K562 (cell line): ENCODE measurements at regions not wholly inside any gene's neighbourhood (a gene's known extent, or its start where the extent isn't known, plus 50 kb on each side); places are given as distances from the start of the nearest gene placed in this dataset.

Experiments used
- CREM ChIP-seq: IDR thresholded peaks from 2 replicates; pipeline ENCODE4 v1.6.1; 2014; ENCODE audit warnings: antibody characterized with exemption, low read depth
- DACH1 ChIP-seq: fragments of 450-650 bp; IDR thresholded peaks from 2 replicates; pipeline ENCODE4 v1.6.1; 2018; ENCODE audit not compliant: partially characterized antibody
- TAF1 ChIP-seq: IDR thresholded peaks from 2 replicates; pipeline ENCODE4 v1.6.1; 2011; ENCODE audit warnings: mild to moderate bottlenecking, low read length, moderate library complexity; ENCODE audit not compliant: insufficient read depth, control insufficient read depth, severe bottlenecking; ENCODE audit errors: extremely low read depth
- ZNF583 ChIP-seq: fragments of 250-450 bp; sonication (Bioruptor Pico); IDR thresholded peaks from 2 replicates; pipeline ENCODE4 v1.4.0; 2020
- TF ChIP-seq, protein P1 (sequence below): fragments of 250-450 bp; sonication (Bioruptor Pico); IDR thresholded peaks from 2 replicates; pipeline ENCODE4 v1.4.0; 2020
- TF ChIP-seq, protein P2 (sequence below), 3 experiments: IDR thresholded peaks in 2 of 3; conservative IDR thresholded peaks in 1 of 3; 2 replicates each; pipeline ENCODE4 v1.5.1; 2011 to 2012; ENCODE audit warnings: low read length in 3 of 3, mild to moderate bottlenecking in 3 of 3, control low read depth in 2 of 3, improper control_type of control experiment in 1 of 3, inconsistent platforms in 1 of 3, low read depth in 1 of 3, mixed read lengths in 1 of 3, moderate library complexity in 1 of 3; ENCODE audit not compliant: insufficient read depth in 2 of 3
- TF ChIP-seq, protein P3 (sequence below), 2 experiments: fragments of 450-650 bp in 1 of 2; sonication (generic) in 1 of 2; formaldehyde crosslinking in 1 of 2; IDR thresholded peaks in 1 of 2; conservative IDR thresholded peaks in 1 of 2; 2 replicates each; pipeline versions ENCODE4 v1.6.1 to v1.8.1; 2016 to 2023; ENCODE audit warnings: mild to moderate bottlenecking in 2 of 2, moderate library complexity in 2 of 2, inconsistent platforms in 1 of 2, missing genetic modification reagents in 1 of 2

DNA sequence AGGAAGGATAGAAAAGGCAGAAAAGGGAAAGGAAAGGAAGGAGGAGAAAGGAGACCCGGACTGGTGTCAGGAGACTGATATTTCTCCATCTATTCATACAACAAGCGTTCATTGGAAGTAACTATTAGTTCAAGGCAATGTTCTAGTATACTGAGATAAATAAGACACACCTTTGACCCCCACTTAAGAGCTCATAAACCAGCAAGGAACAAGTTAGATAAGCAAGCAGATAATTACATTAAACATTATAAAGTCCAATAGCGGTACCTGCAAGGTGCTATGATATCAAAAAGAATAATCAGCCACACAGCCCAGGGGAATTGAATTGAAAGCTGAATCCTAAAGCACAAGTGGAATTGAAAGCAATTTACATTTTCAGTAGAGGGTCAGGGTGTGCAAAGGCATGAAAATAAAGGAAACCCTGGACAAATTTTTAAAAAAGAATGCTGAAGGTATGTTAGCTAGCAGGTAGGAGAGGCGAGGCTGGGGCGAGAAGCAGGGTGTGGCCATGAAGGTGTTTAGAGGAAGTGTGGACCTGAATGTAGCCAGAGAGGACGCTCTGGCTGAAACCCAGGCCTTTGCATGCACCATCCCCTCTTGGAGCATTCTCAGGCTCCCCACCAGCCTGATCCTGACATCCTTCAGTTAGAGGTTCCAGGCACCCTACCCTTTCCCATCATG, 200.0 kb downstream of the SETD4 start:
- no peak for TF ChIP-seq DACH1
- TF ChIP-seq, protein P1, sequence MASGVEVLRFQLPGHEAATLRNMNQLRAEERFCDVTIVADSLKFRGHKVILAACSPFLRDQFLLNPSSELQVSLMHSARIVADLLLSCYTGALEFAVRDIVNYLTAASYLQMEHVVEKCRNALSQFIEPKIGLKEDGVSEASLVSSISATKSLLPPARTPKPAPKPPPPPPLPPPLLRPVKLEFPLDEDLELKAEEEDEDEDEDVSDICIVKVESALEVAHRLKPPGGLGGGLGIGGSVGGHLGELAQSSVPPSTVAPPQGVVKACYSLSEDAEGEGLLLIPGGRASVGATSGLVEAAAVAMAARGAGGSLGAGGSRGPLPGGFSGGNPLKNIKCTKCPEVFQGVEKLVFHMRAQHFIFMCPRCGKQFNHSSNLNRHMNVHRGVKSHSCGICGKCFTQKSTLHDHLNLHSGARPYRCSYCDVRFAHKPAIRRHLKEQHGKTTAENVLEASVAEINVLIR (CRISPR knock-in tag), result no peak
- TF ChIP-seq, protein P2, sequence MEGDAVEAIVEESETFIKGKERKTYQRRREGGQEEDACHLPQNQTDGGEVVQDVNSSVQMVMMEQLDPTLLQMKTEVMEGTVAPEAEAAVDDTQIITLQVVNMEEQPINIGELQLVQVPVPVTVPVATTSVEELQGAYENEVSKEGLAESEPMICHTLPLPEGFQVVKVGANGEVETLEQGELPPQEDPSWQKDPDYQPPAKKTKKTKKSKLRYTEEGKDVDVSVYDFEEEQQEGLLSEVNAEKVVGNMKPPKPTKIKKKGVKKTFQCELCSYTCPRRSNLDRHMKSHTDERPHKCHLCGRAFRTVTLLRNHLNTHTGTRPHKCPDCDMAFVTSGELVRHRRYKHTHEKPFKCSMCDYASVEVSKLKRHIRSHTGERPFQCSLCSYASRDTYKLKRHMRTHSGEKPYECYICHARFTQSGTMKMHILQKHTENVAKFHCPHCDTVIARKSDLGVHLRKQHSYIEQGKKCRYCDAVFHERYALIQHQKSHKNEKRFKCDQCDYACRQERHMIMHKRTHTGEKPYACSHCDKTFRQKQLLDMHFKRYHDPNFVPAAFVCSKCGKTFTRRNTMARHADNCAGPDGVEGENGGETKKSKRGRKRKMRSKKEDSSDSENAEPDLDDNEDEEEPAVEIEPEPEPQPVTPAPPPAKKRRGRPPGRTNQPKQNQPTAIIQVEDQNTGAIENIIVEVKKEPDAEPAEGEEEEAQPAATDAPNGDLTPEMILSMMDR (IDR thresholded peaks at IDR 0.05 in 2 of 3, conservative IDR thresholded peaks at IDR 0.05 in 1 of 3; ENCODE audit: insufficient read depth in 2 of 3, low read depth in 1 of 3, low read length in 3 of 3), result no peak
- TF ChIP-seq, protein P3, sequence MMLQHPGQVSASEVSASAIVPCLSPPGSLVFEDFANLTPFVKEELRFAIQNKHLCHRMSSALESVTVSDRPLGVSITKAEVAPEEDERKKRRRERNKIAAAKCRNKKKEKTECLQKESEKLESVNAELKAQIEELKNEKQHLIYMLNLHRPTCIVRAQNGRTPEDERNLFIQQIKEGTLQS (IDR thresholded peaks at IDR 0.05), result no peak
- TF ChIP-seq, protein P3 (CRISPR knock-in tag; conservative IDR thresholded peaks at IDR 0.05), result no peak
- TF ChIP-seq CREM, result no peak
- no peak for TF ChIP-seq TAF1
- no peak for TF ChIP-seq ZNF583 (CRISPR knock-in tag)
